ENCODE measurements at regions not wholly inside any gene's neighbourhood (a gene's known extent, or its start where the extent isn't known, plus 50 kb on each side); places are given as distances from the start of the nearest gene placed in this dataset.
"Not testable (repeated sequence)": the region's sequence is repeated elsewhere in the genome, so short reads cannot be mapped to it uniquely, and the experiment has no call there.

- Histone ChIP-seq H3K4me3 (no peak overlapping the region), H3K27me3 (no peaks in the 10 kb centered on the region), H3K27ac (no peak overlapping the region), H3K9me3 (no peaks in the 10 kb centered on the region), H3K9ac (ENCODE audit: low read depth in 2 of 2, low read length in 2 of 2) (no peak overlapping the region), H3K4me1 (no peaks in the 10 kb centered on the region), H3K36me3 (no peaks in the 10 kb centered on the region)
- DNase-seq: no peak
- intact Hi-C loops (cut with DNase I): no loop called here
- no peak for TF ChIP-seq CTCF (IDR thresholded peaks at IDR 0.05)
Observed at GRCh38 chr14:104477666-104478380, 101.7 kb upstream of the C14orf180 start.

- Histone ChIP-seq H3K9ac (ENCODE audit: low read depth in 2 of 2, low read length in 2 of 2) (no peak overlapping the region), H3K36me3 (no peaks in the 10 kb centered on the region), H3K27me3 (no peaks in the 10 kb centered on the region), H3K9me3 (no peaks in the 10 kb centered on the region), H3K4me1 (no peaks in the 10 kb centered on the region), H3K27ac (no peak overlapping the region), H3K4me3 (no peak overlapping the region)
- TF ChIP-seq CTCF (IDR thresholded peaks at IDR 0.05): no peak
- no peak for DNase-seq
- intact Hi-C loops (cut with DNase I): no loop called here
Observed at GRCh38 chr14:104478656-104479055, 100.9 kb upstream of the C14orf180 start.

- no peaks in the 10 kb centered on the region for H3K27me3 ChIP-seq
- H3K4me1 ChIP-seq: no peaks in the 10 kb centered on the region
- TF ChIP-seq CTCF (IDR thresholded peaks at IDR 0.05): no peak
- no peaks in the 10 kb centered on the region for H3K36me3 ChIP-seq
- H3K9ac ChIP-seq (ENCODE audit: low read depth in 2 of 2, low read length in 2 of 2): no peak overlapping the region
- DNase-seq: no peak
- no peaks in the 10 kb centered on the region for H3K9me3 ChIP-seq
- intact Hi-C loops (cut with DNase I): no loop called here
- no peak overlapping the region for H3K27ac ChIP-seq
- H3K4me3 ChIP-seq: no peak overlapping the region
Observed at GRCh38 chr14:104479901-104480300, 99.7 kb upstream of the C14orf180 start.

- no peaks in the 10 kb centered on the region for H3K27me3 ChIP-seq
- H3K36me3 ChIP-seq: no peaks in the 10 kb centered on the region
- H3K4me3 ChIP-seq: no peak overlapping the region
- no peaks in the 10 kb centered on the region for H3K4me1 ChIP-seq
- no peak overlapping the region for H3K27ac ChIP-seq
- no peak for TF ChIP-seq CTCF (IDR thresholded peaks at IDR 0.05)
- intact Hi-C loops (cut with DNase I): no loop called here
- DNase-seq: no peak
- H3K9me3 ChIP-seq: no peaks in the 10 kb centered on the region
- no peak overlapping the region for H3K9ac ChIP-seq (ENCODE audit: low read depth in 2 of 2, low read length in 2 of 2)
Observed at GRCh38 chr14:104481323-104481722, 98.2 kb upstream of the C14orf180 start.

GRCh38 chr14:104482017-104482416 lies 97.5 kb upstream of the C14orf180 start:
- intact Hi-C loops (cut with DNase I); H3K4me1 ChIP-seq; H3K9ac ChIP-seq (ENCODE audit: low read depth in 2 of 2, low read length in 2 of 2); H3K9me3 ChIP-seq; H3K27ac ChIP-seq; H3K27me3 ChIP-seq; H3K36me3 ChIP-seq; DNase-seq; H3K4me3 ChIP-seq: not testable (repeated sequence)

GRCh38 chr14:104486222-104486923 lies 93.2 kb upstream of the C14orf180 start:
- Histone ChIP-seq H3K9ac (ENCODE audit: low read depth in 2 of 2, low read length in 2 of 2) (no peak overlapping the region), H3K36me3 (no peaks in the 10 kb centered on the region), H3K4me3 (no peak overlapping the region), H3K27me3 (no peaks in the 10 kb centered on the region), H3K4me1 (no peaks in the 10 kb centered on the region), H3K27ac (no peak overlapping the region), H3K9me3 (no peaks in the 10 kb centered on the region)
- no peak for DNase-seq
- TF ChIP-seq CTCF (IDR thresholded peaks at IDR 0.05): no peak
- intact Hi-C loops (cut with DNase I): no loop called here
